ENCODE measurements at regions not wholly inside any gene's neighbourhood (a gene's known extent, or its start where the extent isn't known, plus 50 kb on each side); places are given as distances from the start of the nearest gene placed in this dataset.

DNA sequence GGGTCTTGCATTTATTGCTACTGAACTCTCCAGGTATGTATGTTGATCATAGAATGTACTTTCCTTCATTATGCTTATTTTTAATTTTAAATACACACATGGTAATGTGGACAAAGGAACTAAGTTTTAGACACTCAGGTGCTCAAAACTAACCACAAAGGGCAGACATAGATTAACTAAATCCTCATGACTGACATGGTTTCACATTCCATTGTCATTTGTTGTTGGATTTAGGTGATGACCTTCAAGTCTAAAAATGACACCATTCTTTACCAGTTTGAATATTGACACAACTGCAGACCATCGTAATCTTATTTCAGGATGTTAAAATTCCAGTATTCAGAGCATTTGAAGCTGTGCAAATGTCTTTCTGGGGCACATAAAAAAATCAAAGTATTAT lies 128.4 kb downstream of the BBS10 start:
- no peak overlapping the region for H3K4me3 Mint-ChIP-seq
- peaks cover 0 to 8% of the 10 kb centered on the region in 2 donors for H3K27me3 Mint-ChIP-seq
- no peaks in the 10 kb centered on the region for H3K4me1 Mint-ChIP-seq
- H3K9me3 Mint-ChIP-seq, result no peaks in the 10 kb centered on the region
- DNase-seq, result no peak
- no peak overlapping the region for H3K27ac Mint-ChIP-seq
- no peaks in the 10 kb centered on the region for H3K36me3 Mint-ChIP-seq
- ATAC-seq (replicated peaks), result no peak

DNA sequence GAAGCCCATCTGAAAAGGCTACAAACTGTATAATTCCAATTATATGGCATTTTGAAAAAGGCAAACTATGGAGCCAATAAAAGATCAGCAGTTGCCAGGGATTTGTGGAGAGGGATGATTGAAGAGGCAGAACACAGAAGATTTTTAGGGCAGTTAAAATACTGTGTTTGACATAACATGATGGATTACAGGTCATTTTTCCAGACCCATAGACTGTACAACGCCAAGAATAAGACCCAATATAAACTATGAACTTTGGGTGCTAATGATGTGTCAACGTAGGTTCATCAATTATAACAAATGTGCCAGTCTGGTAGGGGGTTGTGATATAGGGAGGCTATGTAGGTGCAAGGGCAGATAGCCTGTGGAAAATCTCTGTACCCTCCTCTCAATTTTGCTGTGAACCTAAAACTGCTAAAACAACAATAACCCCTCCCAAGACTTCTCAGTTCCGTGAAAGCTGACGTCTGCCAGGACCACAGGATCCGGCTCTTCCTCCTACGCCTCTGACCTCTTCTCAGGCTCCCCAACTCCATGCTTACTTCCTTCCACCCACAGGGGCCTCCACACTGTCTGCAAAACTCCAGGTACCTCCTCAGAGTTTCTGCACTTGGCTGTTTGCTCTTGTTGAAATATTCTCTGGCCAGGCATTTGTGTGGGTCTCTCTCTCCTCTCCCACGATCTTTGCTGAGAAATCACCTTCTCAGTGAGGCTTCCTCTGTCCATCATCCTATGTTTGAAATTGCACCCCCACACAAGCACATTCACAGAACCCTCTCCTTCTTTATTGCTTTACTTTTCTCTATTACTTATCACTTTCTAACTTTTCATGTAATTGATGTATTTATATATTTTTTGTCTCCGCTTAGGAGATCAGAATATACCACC lies 131.4 kb downstream of the BBS10 start:
- H3K4me1 Mint-ChIP-seq, result no peaks in the 10 kb centered on the region
- no peak overlapping the region for H3K4me3 Mint-ChIP-seq
- ATAC-seq (replicated peaks), result peak in 1 of 2 donors; percentile 23

DNA sequence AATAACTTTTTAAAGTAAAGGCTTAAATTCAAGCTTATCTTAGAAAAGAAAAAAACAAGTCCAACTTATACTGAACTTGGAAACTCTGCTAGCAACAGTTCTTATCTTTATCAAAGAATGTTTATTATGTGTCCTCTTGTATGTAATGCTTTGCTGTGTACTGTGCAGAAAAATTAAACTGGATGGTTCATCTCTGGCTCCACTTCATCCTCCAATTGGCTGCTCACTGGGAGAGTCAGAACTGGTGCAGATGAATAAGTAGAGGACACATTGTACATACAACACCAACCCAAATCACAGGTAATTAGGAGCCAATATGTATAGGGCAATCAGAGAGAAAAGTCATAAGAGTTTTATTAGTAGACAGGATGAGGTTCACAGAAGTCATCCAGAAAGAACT lies 123.6 kb upstream of the NAP1L1 start:
- Mint-ChIP-seq H3K9me3 (no peaks in the 10 kb centered on the region), H3K4me3 (no peak overlapping the region), H3K27me3 (peaks cover 17 to 27% of the 10 kb centered on the region in 2 donors), H3K27ac (no peak overlapping the region), H3K4me1 (no peaks in the 10 kb centered on the region), H3K36me3 (no peaks in the 10 kb centered on the region)
- ATAC-seq (replicated peaks) (no peak), DNase-seq (no peak)

More for the DNA sequence above, 131.4 kb downstream of the BBS10 start:
- no peak overlapping the region for H3K27ac Mint-ChIP-seq
- DNase-seq, result no peak
- no peaks in the 10 kb centered on the region for H3K36me3 Mint-ChIP-seq
- no peaks in the 10 kb centered on the region for H3K9me3 Mint-ChIP-seq
- peaks cover 0 to 3% of the 10 kb centered on the region in 2 donors for H3K27me3 Mint-ChIP-seq

DNA sequence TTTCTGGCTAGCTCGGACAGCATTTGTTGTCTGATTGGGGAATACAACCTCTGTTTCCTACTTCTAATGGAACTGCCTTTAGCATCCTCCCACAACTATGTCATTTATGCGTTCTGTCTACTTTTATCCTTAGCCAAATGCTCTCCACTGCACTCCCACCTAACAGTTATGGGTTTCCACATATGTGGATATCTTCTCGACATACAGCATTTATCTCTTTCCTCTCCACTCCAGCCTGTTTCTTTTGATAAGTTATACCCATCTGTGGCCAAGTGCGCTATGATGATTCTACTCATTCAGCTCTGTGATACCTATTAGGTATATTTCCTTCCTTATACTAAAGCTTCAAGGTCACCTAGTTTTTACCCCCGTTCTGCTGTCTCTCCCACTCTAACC lies 122.2 kb upstream of the NAP1L1 start:
- Mint-ChIP-seq H3K27me3 (peaks cover 24 to 27% of the 10 kb centered on the region in 2 donors), H3K9me3 (no peaks in the 10 kb centered on the region), H3K36me3 (no peaks in the 10 kb centered on the region), H3K4me3 (no peak overlapping the region), H3K4me1 (no peaks in the 10 kb centered on the region), H3K27ac (no peak overlapping the region)
- ATAC-seq (replicated peaks) (no peak), DNase-seq (no peak)

GRCh38 chr12:76206039-76206676 lies 121.7 kb upstream of the NAP1L1 start:
- H3K9me3 Mint-ChIP-seq, result peaks cover 0 to 1% of the 10 kb centered on the region in 2 donors
- H3K27me3 Mint-ChIP-seq, result peaks cover 24 to 27% of the 10 kb centered on the region in 2 donors
- DNase-seq (no peak), ATAC-seq (replicated peaks) (no peak)
- H3K27ac Mint-ChIP-seq, result no peak overlapping the region
- no peak overlapping the region for H3K4me3 Mint-ChIP-seq
- no peaks in the 10 kb centered on the region for H3K4me1 Mint-ChIP-seq
- H3K36me3 Mint-ChIP-seq, result no peaks in the 10 kb centered on the region

DNA sequence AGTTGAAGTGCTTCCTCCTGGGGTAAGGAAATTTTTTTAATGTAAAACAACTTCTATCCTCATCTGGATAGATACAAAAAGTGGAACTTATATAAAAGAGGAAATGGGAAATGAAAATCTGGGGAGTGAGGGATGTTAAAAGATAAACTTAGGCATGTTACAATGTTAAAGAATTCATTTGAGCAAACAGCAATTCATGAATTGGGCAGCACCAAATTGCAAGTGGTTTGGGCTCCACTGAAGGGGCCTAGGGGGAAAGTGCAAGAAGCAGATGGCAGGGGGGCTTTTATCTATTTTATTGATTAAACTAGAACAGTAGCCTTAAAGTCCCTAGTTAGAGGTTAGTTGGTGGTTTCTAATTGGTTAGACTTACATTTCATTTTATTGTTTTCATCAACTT lies 118.1 kb upstream of the NAP1L1 start:
- DNase-seq, result no peak
- Mint-ChIP-seq H3K36me3 (peaks cover 0 to 3% of the 10 kb centered on the region in 2 donors), H3K27me3 (peaks cover 22 to 34% of the 10 kb centered on the region in 2 donors), H3K27ac (no peak overlapping the region), H3K4me3 (no peak overlapping the region), H3K4me1 (no peaks in the 10 kb centered on the region), H3K9me3 (peaks cover 8 to 14% of the 10 kb centered on the region in 2 donors)
- no peak for ATAC-seq (replicated peaks)

DNA sequence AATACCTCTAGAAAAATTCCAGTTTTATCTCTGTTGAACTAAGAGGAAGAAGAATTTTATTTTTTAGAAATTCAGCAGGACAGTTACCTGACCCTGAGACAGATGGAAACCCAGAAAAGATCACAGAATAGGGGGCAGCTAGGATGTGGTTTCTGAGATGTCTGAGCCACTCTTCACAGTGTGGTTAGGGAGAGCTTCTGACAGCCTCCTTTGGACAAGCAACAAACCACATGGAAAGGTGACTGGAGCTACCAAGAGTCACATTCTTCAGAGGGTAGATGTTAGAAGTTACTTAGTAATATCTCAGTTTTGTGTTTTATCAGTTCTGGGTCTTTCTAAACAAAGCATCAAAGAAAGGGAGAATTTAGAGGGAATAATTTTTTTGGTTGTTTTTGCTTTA lies 117.3 kb upstream of the NAP1L1 start:
- H3K36me3 Mint-ChIP-seq, result peaks cover 0 to 3% of the 10 kb centered on the region in 2 donors
- peaks cover 12 to 18% of the 10 kb centered on the region in 2 donors for H3K9me3 Mint-ChIP-seq
- DNase-seq, result no peak
- H3K4me3 Mint-ChIP-seq, result no peak overlapping the region
- H3K27me3 Mint-ChIP-seq, result peaks cover 19 to 26% of the 10 kb centered on the region in 2 donors
- no peaks in the 10 kb centered on the region for H3K4me1 Mint-ChIP-seq
- no peak overlapping the region for H3K27ac Mint-ChIP-seq
- ATAC-seq (replicated peaks), result no peak

GRCh38 chr12:76201316-76201715 lies 116.8 kb upstream of the NAP1L1 start:
- Mint-ChIP-seq H3K4me1 (no peaks in the 10 kb centered on the region), H3K36me3 (peaks cover 0 to 3% of the 10 kb centered on the region in 2 donors), H3K9me3 (peaks cover 12 to 18% of the 10 kb centered on the region in 2 donors), H3K27ac (no peak overlapping the region), H3K27me3 (peaks cover 19 to 25% of the 10 kb centered on the region in 2 donors), H3K4me3 (no peak overlapping the region)
- DNase-seq (no peak), ATAC-seq (replicated peaks) (no peak)

GRCh38 chr12:76199808-76200207 lies 115.3 kb upstream of the NAP1L1 start:
- peaks cover 0 to 3% of the 10 kb centered on the region in 2 donors for H3K36me3 Mint-ChIP-seq
- H3K9me3 Mint-ChIP-seq, result peaks cover 12 to 18% of the 10 kb centered on the region in 2 donors
- ATAC-seq (replicated peaks) (no peak), DNase-seq (no peak)
- no peaks in the 10 kb centered on the region for H3K4me1 Mint-ChIP-seq
- H3K27ac Mint-ChIP-seq, result no peak overlapping the region
- H3K4me3 Mint-ChIP-seq, result no peak overlapping the region
- peaks cover 17 to 25% of the 10 kb centered on the region in 2 donors for H3K27me3 Mint-ChIP-seq

GRCh38 chr12:76198839-76199238 lies 114.4 kb upstream of the NAP1L1 start:
- no peak overlapping the region for H3K4me3 Mint-ChIP-seq
- ATAC-seq (replicated peaks) (no peak), DNase-seq (no peak)
- no peak overlapping the region for H3K27ac Mint-ChIP-seq
- peaks cover 12 to 23% of the 10 kb centered on the region in 2 donors for H3K27me3 Mint-ChIP-seq
- H3K4me1 Mint-ChIP-seq, result no peaks in the 10 kb centered on the region
- H3K9me3 Mint-ChIP-seq, result peaks cover 12 to 18% of the 10 kb centered on the region in 2 donors
- peaks cover 0 to 3% of the 10 kb centered on the region in 2 donors for H3K36me3 Mint-ChIP-seq

DNA sequence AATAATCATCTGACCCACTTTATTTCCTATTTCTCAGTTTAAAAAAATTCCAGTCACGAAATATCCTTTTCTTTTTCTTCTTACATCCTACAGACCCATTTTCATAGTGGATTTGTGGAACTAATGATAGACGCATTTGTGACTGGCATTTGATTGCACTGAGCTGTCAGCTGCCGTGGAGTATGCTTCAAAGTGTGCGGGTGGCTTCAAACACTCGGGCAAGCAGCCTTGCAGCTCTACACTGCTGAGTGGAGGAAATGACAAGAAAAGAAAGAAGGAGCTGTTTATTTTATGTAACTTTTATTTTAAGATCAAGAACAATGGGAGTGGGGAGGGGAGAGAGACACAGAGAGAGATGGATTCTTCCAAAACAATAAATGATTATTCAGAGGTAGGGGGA lies 112.8 kb upstream of the NAP1L1 start:
- peaks cover 0 to 3% of the 10 kb centered on the region in 2 donors for H3K36me3 Mint-ChIP-seq
- no peak overlapping the region for H3K27ac Mint-ChIP-seq
- no peaks in the 10 kb centered on the region for H3K4me1 Mint-ChIP-seq
- DNase-seq (no peak), ATAC-seq (replicated peaks) (no peak)
- H3K9me3 Mint-ChIP-seq, result peaks cover 12 to 18% of the 10 kb centered on the region in 2 donors
- no peak overlapping the region for H3K4me3 Mint-ChIP-seq
- peaks cover 4 to 22% of the 10 kb centered on the region in 2 donors for H3K27me3 Mint-ChIP-seq

GRCh38 chr12:76195920-76196319 lies 111.4 kb upstream of the NAP1L1 start:
- DNase-seq (no peak), ATAC-seq (replicated peaks) (no peak)
- Mint-ChIP-seq H3K4me1 (no peaks in the 10 kb centered on the region), H3K4me3 (no peak overlapping the region), H3K27me3 (peaks cover 4 to 22% of the 10 kb centered on the region in 2 donors), H3K9me3 (peaks cover 12 to 16% of the 10 kb centered on the region in 2 donors), H3K27ac (no peak overlapping the region), H3K36me3 (peaks cover 0 to 3% of the 10 kb centered on the region in 2 donors)

DNA sequence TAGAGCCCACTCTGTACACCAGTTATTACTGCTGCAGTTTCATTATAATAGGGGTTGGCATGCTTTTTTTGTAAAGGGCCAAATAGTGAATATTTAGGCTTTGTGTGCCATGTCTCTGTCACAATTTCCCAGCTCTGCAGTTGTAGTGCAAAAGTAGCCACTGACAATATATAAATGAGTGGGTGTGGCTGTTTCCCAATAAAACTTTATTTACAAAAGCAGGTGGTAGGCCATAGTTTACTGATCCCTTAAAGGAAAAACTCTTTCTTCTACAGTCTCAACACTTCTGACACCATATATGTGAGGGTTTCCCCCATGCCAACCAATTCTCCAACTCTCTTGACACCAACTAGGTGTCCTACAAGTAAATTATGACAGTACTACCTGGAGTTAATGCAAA lies 110.2 kb upstream of the NAP1L1 start:
- peaks cover 12 to 16% of the 10 kb centered on the region in 2 donors for H3K9me3 Mint-ChIP-seq
- no peaks in the 10 kb centered on the region for H3K4me1 Mint-ChIP-seq
- DNase-seq, result no peak
- peaks cover 4 to 17% of the 10 kb centered on the region in 2 donors for H3K27me3 Mint-ChIP-seq
- peaks cover 0 to 3% of the 10 kb centered on the region in 2 donors for H3K36me3 Mint-ChIP-seq
- no peak overlapping the region for H3K4me3 Mint-ChIP-seq
- no peak for ATAC-seq (replicated peaks)
- no peak overlapping the region for H3K27ac Mint-ChIP-seq

DNA sequence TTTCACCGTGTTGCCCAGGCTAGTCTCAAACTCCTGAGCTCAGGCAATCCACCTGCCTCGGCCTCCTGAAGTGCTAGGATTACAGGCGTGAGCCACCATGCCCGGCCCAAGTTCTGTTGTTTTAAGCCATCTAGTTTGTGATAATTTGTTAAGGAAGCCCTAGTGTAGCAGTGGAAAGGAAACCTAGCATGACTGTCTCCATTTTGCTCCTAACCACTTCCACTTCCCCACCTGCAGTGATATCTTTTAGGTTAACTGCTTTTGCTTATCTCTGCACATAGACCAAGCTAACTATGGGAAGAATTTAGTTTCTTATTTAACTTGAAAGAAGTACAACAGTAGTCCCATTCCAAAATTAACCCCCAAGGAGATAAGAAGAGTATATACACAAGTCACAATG lies 109.5 kb upstream of the NAP1L1 start:
- Mint-ChIP-seq H3K4me1 (no peaks in the 10 kb centered on the region), H3K4me3 (no peak overlapping the region), H3K36me3 (peaks cover 0 to 3% of the 10 kb centered on the region in 2 donors), H3K9me3 (peaks cover 9 to 12% of the 10 kb centered on the region in 2 donors), H3K27ac (no peak overlapping the region), H3K27me3 (peaks cover 4 to 17% of the 10 kb centered on the region in 2 donors)
- DNase-seq (no peak), ATAC-seq (replicated peaks) (no peak)

- Mint-ChIP-seq H3K9me3 (peaks cover 2% of the 10 kb centered on the region in 2 donors), H3K4me1 (no peaks in the 10 kb centered on the region), H3K27ac (no peak overlapping the region), H3K4me3 (no peak overlapping the region), H3K36me3 (no peaks in the 10 kb centered on the region), H3K27me3 (peaks cover 12 to 25% of the 10 kb centered on the region in 2 donors)
- DNase-seq (no peak), ATAC-seq (replicated peaks) (no peak)
Observed at GRCh38 chr12:76192416-76192815, 107.9 kb upstream of the NAP1L1 start.

All from stimulated activated naive B cell treated with anti-CD40 and anti-IgM and Interleukin-4, amounts not matched to agents 10 μg/mL and 1 μg/mL and 100 μg/mL, for 72 hours (primary cell).